ENCODE measurements at regions not wholly inside any gene's neighbourhood (a gene's known extent, or its start where the extent isn't known, plus 50 kb on each side); places are given as distances from the start of the nearest gene placed in this dataset.

DNA sequence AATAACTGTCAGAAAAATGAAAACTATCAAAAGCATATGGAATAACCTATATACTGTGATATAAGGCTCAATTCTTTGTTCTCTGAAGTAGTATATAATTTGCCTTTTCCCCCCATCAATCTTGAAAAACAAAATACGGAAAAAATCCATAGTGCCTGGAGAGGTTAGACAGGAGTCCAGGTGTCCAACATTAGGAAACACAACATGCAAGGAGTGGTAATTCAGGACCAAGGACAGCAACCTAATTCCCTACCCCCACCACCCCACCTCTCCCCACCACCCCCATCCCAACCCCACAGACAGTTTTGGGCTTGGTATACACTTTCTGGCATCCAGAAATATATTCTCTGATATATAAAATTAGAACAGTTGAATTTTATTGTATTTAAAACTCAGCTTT lies 55.1 kb upstream of the SLC25A26 start:
- DNase-seq = no peak

DNA sequence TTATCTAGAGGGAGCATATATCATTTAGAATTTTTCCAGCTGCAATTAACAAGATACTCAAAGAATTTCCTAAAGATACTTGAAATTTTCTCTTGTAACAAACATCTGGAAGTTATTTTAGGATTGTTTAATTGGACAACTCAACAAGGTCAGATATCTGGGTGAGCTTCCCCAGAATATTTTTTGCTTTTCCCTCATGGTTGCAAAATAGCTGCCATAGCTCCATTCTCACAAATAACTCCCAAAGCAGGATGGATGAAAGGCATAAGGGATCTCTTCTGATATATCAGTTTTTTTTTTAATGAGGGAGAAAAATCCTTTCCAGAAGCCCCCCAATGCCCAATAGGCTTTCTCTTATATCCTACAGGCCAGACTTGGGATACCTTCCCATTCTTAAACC lies 56.6 kb upstream of the SLC25A26 start:
- no peak for DNase-seq

DNA sequence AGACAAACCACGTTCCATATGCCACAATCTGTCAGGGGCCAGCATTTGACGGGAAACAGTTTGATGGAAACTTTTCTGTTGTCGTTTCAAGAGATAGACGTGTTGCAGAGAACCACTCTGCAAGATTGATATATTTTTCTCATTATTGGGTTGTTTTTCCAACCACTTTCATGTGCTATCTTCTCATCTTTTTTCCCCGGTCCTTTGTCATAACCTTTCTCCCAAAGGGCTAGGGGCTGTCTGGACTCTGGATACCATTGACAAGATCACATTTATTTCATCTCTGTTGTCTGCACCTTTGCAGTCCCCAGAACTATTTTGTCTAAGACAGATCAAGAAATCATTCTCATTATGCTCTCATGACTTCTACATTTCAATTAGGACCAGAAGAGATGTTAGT lies 57.6 kb upstream of the SLC25A26 start:
- DNase-seq = no peak

DNA sequence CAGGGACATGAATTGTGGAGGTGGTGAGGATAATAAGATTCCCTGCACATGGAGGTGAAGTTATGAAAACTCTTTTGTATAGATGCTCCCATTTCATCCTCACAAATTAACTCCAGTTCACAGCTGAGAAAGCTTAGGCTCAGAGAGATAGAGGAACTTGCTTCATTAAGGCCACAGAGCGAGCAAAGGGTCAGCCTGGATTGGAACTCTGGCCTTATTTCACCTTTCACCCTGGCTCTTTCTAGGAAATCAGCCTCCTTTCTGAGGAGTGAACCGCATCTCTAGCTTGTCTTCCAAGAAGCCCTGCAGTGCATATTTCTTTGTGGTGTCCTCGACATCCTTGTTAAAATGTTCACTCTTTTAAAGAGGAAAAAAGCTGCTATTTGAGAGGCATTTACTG lies 58.0 kb upstream of the SLC25A26 start:
- DNase-seq = no peak

DNA sequence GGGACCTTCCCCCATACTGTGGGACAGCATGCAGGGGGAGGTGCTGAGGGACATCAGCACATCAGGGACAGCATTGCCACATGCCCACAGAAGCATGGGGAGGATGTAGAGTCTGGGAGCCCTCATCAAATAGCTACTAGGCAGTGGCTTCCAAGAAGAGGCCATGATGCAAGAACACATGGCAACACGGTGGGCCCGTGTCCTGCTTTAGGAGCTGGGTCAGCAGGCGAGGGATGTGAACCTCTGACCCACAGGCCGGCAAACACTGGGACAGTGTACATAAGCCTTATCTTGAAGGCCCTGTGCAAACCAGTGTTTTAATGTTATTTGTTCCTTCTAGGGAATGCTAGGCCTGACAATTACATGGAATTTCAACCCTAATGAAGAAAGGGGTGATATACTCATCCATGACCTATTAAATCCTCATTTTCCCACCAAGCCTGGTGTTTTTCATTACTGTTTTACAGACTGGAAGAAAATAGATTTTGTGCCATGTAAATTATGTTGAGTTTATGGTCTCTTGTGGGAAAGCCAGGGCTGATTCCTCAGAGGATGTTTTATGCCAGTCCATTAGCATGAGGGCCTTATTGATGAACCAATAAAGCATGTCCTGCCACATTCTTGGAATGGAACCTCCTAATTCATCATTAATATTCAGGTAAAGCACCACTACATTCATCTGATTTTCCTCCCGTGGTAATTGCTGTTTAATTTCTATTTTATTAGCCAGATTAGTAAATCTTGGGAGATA lies 61.7 kb upstream of the SLC25A26 start:
- DNase-seq = no peak

DNA sequence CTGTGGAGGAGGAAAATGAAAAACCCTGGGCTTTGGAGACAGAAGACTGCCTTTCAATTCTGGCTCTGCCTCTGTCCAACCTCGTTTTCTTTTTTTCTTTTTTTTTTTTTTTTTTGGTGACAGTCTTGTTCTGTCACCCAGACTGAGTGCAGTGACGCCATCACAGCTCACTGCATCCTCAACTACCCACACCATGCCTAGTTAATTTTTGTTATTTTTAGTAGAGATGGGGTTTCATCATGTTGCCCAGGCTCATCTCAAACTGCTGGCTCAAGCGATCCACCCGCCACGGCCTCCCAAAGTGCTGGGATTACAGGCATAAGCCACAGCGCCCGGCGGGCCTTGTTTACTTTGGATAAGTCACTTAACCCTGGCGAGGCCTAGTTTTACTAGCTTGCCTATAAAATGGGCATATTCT lies 66.3 kb upstream of the SLC25A26 start:
- peak in 7 of 58 donors; percentile 2 to 52 (median 8) for DNase-seq

DNA sequence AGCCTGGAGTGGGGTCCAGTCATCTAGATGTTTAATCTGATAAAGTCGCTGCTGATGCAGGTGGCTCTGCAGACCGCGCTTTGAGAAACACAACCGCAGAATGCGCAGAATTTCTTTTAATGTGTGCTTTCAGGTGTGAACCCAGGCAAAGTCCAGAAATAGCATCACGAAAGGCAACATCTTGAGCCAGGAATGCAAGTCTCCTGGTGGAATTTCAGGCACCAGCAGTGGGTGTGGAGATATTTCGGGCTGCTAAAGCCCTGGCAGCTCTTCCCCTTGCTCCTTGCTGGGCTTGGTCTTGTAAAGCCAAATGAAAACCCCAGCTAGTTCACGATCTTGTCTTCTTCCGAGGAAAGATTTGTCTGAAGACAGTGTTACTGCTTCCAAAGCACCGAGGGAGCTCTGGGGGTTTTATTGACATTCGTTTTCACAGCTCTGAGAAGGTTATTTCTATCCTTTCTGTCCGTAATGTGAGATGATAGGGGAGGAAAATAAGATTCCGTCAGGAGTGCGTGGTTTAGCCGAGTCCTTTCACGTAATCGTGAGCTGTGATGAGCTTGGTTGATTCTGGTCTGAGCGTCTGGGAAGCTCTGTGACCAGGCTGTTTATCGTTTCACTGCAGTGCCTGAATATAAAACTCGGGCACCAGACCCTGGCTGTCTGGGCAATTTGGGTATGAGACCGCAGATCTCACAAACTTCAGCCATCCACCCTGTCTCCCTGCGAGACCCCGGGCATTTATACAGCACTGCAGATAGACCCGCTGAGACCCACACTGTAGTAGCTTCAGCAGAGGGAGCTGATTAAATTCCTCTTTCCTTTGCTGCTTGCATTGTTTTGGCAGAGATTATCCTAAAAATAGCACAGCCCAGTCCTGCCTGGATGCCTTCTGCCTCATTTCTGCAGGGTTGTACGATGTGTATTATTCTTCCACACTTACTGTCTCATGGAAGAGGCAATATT lies 67.0 kb upstream of the SLC25A26 start:
- DNase-seq = peak in 44 of 58 donors; percentile 1 to 73 (median 27)

DNA sequence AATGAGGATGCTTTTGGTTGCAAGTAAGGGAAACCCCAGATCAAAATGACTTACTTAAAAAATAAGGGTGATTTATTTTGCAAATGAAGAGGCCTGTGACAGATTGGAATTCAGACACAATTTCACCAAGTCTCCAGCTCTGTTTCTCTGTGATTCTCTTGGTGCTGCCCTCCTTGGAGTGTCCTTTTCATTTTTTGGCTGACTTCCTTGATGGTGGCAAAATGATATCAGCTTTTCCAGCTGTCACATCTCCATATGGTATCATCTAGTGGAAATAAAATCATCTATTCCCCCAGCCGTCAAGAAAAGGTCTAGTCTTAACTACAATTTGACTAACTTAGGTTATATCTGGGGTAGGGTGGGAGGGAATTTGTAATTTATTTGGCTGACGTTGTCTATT lies 68.5 kb upstream of the SLC25A26 start:
- no peak for DNase-seq

DNA sequence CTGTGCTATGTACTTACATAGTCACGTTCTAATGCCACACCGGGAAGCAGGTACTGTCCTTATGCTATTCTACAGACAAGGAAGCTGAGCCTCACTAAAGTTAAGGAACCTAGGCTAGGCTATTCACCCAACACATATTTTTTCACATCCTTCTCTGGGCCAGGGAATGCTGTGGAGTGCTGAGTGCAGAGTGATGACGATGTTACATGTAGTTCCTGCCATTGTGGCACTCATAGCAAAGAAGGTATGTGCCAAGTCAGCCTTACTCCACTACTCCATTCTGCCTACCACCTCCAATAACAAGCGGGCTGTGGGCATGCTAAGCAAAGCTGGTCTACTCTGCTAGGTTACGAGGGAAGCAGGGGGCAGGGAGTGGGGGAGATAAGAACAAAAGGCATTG lies 69.8 kb upstream of the SLC25A26 start:
- no peak for DNase-seq

DNA sequence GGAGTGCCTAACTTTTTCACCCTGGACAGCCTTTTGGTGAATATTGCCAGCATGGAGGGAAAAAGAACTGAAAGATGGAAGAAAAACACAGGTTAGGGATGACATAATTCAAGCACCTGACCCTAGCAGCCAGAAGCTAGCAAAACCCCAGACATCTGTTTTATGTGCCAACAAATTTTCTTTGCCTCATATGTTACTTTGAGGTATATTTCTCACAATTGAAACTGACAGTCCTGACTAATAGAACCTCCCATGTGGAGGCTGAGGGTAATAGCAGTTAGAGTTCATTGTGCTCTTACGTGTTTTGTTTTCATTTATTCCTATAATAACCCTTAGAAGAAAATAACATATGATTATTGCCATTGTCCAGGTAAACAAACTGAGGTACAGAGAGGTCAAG lies 71.5 kb upstream of the SLC25A26 start:
- no peak for DNase-seq

DNA sequence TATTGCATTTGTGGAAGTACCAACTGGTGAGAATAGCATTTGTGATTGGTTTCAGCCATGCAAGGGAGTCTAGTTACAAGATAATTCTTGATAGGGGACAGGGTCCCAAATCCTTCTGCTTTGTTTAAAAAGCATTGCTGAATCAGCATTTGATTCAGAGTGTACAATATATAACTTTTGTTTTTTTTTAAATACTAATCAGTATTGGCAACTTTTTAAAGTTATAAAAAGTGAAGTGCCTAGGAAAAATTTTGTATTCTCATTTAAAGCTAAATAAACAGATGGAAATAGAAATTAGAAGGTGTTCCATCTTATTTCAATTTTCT lies 75.4 kb upstream of the SLC25A26 start:
- no peak for DNase-seq

DNA sequence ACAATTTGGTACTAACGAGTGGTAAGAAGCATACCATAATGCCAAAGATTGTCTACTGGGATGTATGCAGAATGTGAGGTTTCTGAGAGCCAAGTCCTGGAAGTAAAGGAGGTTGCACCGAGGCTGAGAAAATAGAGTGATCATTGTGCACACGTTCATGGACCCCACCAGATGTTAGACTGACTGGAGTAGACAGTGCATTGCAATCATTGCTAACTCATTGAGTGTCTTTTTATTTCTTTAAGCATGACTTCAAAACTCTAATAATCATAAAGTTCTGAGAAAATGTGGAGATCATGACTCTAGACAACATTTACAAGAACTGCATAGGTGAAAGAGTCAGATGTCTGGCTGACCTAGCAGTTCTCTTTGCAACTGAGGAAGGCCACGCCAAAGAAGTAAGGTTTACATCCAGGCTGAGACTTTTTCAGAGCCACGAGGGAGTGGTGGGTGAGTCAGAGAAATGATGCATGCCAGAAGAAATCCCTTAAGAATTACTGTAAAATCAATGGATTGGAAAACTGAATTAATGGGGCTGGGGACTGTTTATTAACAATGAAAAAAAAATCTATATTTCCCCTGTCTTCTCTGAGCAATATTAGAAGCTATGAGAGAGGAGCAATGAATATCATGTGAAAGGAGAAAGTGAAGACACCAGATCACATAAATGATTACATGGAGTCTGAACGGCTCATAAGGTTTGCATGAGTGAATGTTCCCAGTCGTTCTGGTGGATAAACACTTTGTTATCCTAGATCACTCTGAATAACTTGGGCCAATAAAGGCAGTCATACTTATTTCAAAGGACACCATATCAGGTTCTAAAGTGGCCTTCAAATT lies 76.0 kb upstream of the SLC25A26 start:
- DNase-seq = no peak

DNA sequence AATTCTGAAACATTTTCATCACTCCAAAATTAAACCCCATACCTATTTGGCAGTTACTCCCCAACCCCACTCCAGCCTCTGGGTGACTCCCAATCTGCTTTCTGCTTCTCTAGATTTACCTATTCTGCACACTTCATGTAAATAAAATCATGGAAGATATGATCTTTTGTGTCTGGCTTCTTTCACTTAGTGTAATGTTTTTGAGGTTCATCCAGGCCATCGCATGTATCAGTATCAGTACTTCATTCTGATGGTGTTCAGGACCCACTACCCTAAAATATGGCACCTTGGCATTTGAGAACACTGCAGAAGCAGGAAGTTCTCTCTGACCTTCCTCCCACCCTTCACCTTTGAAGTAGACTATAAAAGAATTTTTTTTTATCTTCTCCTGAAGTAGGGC lies 78.7 kb upstream of the SLC25A26 start:
- DNase-seq = no peak

DNA sequence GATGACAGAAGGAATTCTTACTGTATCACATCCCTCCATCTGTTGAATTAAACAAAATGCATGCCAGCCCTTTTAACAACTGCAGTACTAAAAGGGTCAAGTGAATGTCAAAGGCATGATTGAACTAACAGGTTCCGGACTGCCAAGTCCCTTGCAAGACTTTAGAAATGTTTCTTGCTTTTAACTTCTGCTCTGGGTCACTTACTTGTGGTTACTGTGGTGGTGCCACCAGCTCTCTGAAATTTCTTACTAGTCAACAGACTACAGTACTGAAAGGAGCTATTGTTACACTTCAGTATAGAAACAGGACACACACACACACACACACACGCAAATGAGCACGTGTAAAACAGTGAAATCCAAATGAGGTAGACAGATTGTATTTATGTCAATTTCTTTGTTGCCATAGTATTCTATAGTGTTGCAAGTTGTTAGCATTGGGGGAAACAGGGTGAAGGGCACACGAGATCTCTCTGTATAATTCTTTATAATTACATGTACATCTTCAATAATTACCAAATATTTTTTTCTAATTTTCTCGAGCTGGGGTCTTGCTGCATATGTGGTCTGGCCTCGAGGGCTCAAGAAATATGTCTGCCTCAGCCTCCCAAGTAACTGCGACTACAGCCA lies 79.9 kb upstream of the SLC25A26 start:
- no peak for DNase-seq

DNA sequence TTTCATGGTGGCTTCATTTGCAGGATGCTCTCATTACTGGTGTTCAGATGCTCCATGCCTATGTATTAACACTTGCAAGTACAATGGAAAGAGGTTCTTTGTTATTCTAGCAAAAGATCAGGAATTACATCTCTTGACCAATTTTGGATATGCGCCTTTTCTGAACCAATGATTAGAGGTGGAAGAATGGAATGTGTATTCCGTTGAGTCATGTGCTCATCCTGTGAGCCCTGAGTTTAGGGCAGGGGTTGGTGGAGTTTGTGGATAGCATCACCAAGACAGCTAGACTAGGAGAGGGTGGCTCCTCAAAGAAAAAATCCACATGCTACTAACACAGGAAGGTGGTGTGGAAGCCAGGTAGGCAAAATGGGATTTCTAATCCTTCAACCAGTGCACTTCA lies 80.7 kb upstream of the SLC25A26 start:
- DNase-seq = no peak

DNA sequence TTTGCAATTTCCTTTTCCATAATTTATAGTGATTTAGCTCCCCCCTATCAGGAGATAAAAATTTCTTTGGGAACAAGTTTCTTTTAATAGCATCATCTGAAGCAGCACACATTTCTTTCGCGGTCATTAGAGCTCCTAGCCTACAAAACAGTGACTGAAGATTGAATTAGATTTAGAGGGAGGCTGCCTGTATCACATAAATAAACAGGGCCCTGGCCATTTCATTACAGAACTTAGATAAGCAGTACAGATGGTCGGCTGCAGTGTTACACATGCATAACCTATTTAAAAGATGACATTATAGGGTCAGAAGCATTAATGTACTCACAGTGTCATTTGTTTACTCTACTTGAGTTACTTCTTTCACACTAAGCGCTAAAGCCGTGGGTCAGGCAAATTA lies 81.4 kb upstream of the SLC25A26 start:
- DNase-seq = no peak

DNA sequence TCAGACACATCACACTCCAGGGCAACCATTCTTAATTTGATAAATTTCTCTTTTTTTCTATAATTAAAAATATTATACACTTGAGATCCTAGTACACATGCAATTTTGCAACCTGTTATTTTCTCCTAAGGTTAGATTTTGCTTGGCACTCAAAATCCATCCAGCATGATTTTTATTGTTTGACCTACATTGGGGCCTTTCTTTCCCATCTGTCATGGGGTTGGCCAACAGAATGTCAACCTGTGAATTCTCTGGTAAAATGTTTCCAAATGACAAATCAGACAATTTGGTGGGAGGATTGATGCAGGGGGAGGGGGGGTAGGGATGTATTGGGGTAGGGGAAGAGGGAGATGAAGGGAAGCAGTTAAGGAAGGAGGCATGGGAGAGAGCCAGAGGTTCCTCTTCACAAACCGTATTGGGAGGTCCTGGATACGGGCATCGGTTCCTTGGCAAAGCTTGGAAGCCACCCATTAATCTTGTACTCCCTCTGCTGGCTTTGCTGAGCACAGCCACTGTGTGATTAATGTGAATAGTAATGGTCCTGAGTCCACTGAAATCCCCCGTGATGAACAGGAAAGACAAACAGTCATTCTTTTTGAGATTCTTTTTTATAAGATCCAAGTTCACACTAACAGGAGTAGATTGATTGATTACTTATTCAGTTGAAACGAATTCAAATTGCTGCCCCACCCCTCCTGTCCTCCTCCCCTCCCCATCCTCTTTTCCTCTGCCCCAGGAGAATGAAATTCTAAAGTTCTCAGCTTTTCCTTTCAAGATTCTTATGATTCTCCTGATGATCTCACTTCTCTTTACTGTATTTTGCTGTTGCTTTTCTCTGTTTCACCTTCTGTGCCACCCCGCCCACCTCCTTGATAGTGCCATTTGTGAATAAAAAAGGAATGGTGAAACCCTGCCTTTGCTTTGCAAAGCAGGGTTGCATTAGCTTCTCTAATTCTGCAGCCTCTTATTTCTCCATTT lies 82.2 kb upstream of the SLC25A26 start:
- DNase-seq = peak in 35 of 58 donors; percentile 0 to 51 (median 5)

DNA sequence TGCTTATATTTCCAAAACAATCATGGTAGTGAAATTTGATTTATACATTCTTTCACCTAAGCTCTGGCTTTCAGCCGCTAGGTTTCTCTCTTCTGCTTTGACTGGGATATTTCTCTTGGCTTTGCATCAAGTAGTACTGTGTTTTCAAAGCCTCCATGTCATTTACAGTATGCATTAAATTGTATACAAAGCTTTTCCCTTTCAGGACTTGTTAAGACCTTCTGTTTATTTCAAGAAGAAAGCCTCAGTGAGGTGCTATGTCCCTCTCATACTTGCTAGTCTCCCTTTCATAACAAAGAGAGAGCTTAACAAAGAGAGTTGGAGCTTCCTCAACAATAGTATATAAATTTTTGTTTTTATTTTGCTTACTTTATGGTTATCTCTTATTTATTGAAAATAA lies 84.2 kb upstream of the SLC25A26 start:
- DNase-seq = no peak

DNA sequence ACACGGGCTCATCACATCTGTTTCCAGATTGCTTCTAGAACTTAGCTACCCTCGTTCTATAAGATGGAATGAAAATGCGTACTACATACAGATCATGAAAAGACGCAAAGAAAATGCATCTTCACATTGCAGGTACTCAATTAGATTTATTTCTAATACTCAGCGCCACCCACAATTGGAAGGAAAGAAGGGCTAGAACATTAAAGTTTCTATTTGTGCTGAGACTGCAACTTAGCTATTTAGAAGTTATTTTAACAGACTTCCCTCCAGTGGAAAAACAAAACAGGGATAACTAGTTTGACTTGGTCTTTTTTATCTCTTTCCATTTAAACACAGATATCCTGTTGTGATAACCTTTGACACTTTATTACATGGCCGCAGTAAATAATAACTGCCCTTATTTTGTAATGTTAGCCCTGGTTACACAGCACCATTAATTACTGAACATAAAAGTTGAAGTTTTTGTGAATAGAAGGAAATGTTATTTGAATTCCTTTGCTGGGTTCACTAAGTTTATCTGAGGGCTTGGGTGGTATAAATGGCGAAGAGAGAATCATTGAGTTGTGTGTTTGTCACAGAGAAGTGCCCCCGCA lies 86.9 kb upstream of the SLC25A26 start:
- DNase-seq = no peak

All from anterior cingulate cortex (tissue), 58 donors.